Stimulated activated memory B cell treated with anti-CD40 and anti-IgM and Interleukin-4, amounts not matched to agents 10 μg/mL and 1 μg/mL and 100 μg/mL, for 72 hours (primary cell): ENCODE measurements at regions not wholly inside any gene's neighbourhood (a gene's known extent, or its start where the extent isn't known, plus 50 kb on each side); places are given as distances from the start of the nearest gene placed in this dataset.
"Not testable (repeated sequence)": the region's sequence is repeated elsewhere in the genome, so short reads cannot be mapped to it uniquely, and the experiment has no call there.

Source experiments
- ATAC-seq: fragments of 150-1000 bp; cut with Tn5 transposase; 2 replicates; pipeline ENCODE4 v1.10.0; 2021
- H3K27ac Mint-ChIP-seq: one replicate; pipeline ENCODE4 v1.8.0; 2022; ENCODE audit warnings: mild to moderate bottlenecking, mixed read lengths
- H3K27me3 Mint-ChIP-seq: one replicate; pipeline ENCODE4 v1.8.0; 2022; ENCODE audit warnings: mixed read lengths
- H3K36me3 Mint-ChIP-seq: one replicate; pipeline ENCODE4 v1.8.0; 2022; ENCODE audit warnings: mixed read lengths
- H3K4me1 Mint-ChIP-seq: one replicate; pipeline ENCODE4 v1.8.0; 2022; ENCODE audit warnings: mixed read lengths
- H3K4me3 Mint-ChIP-seq: one replicate; pipeline ENCODE4 v1.8.0; 2022; ENCODE audit warnings: mild to moderate bottlenecking, moderate library complexity, mixed read lengths
- H3K9me3 Mint-ChIP-seq: one replicate; pipeline ENCODE4 v1.8.0; 2022; ENCODE audit warnings: mixed read lengths

DNA sequence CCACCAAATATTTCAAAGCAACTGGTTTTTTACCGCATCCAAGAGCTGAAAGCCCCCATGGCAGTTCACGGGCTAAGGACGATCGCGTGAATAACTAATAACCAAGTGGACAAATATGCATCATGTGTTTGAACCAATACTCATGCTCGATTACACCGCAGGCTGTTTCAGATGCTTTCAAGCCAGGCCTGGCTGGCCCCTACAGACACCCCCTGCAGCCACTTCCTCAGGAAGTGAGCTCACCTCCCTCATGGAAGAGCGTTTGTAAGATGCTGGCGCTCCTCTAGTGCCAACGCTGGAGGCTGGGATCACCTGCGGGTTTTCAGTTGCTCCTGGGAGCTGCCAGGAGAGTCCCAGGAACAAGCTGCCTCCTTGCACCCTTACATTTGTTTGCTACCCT lies 53.9 kb upstream of the PTCH1 start:
- H3K27ac Mint-ChIP-seq, result no peak overlapping the region
- no peak for ATAC-seq
- peaks cover 30% of the 10 kb centered on the region for H3K27me3 Mint-ChIP-seq
- no peaks in the 10 kb centered on the region for H3K9me3 Mint-ChIP-seq
- no peaks in the 10 kb centered on the region for H3K4me1 Mint-ChIP-seq
- no peak overlapping the region for H3K4me3 Mint-ChIP-seq
- H3K36me3 Mint-ChIP-seq, result no peaks in the 10 kb centered on the region

- Mint-ChIP-seq H3K4me3 (no peak overlapping the region), H3K36me3 (no peaks in the 10 kb centered on the region), H3K9me3 (no peaks in the 10 kb centered on the region)
These were observed 53.4 kb upstream of the PTCH1 start for GRCh38 chr9:95570150-95570549.

GRCh38 chr9:95568735-95569134 lies 52.0 kb upstream of the PTCH1 start:
- H3K27ac Mint-ChIP-seq, H3K4me3 Mint-ChIP-seq, H3K9me3 Mint-ChIP-seq, H3K4me1 Mint-ChIP-seq, ATAC-seq, H3K36me3 Mint-ChIP-seq: not testable (repeated sequence)
- H3K27me3 Mint-ChIP-seq, result peaks cover 30% of the 10 kb centered on the region

More at GRCh38 chr9:95570150-95570549, 53.4 kb upstream of the PTCH1 start:
- Mint-ChIP-seq H3K4me1 (no peaks in the 10 kb centered on the region), H3K27me3 (peaks cover 29% of the 10 kb centered on the region), H3K27ac (no peak overlapping the region)
- no peak for ATAC-seq
